ENCODE measurements at regions not wholly inside any gene's neighbourhood (a gene's known extent, or its start where the extent isn't known, plus 50 kb on each side); places are given as distances from the start of the nearest gene placed in this dataset.
"Not testable (repeated sequence)": the region's sequence is repeated elsewhere in the genome, so short reads cannot be mapped to it uniquely, and the experiment has no call there.

- no peaks in the 10 kb centered on the region for H3K9me3 Mint-ChIP-seq
- peaks cover 9% of the 10 kb centered on the region for H3K4me1 Mint-ChIP-seq
- peaks cover 7% of the 10 kb centered on the region for H3K27me3 Mint-ChIP-seq (ENCODE audit: low read depth)
- DNase-seq (ENCODE audit: low spot score in 2 of 2, unreplicated experiment in 2 of 2) = peak in 1 of 2 experiments; percentile 56
- no peak overlapping the region for H3K27ac Mint-ChIP-seq
- H3K36me3 Mint-ChIP-seq = no peaks in the 10 kb centered on the region
- H3K4me3 Mint-ChIP-seq = peak overlapping the region; percentile 11
- peak; percentile 90 for TF ChIP-seq CTCF (IDR thresholded peaks at IDR 0.05; ENCODE audit: unreplicated experiment)
These were observed 78.7 kb upstream of the ZNF281 start for GRCh38 chr1:200488375-200489165.

GRCh38 chr1:200487650-200488049 is 77.8 kb upstream of the ZNF281 start:
- Mint-ChIP-seq H3K4me1 (peaks cover 5% of the 10 kb centered on the region), H3K27ac (no peak overlapping the region), H3K9me3 (no peaks in the 10 kb centered on the region), H3K36me3 (no peaks in the 10 kb centered on the region), H3K4me3 (no peak overlapping the region), H3K27me3 (ENCODE audit: low read depth) (peaks cover 7% of the 10 kb centered on the region)
- no peak for DNase-seq (ENCODE audit: low spot score in 2 of 2, unreplicated experiment in 2 of 2)
- no peak for TF ChIP-seq CTCF (IDR thresholded peaks at IDR 0.05; ENCODE audit: unreplicated experiment)

- H3K4me1 Mint-ChIP-seq = peaks cover 5% of the 10 kb centered on the region
- peaks cover 7% of the 10 kb centered on the region for H3K27me3 Mint-ChIP-seq (ENCODE audit: low read depth)
- no peak for DNase-seq (ENCODE audit: low spot score in 2 of 2, unreplicated experiment in 2 of 2)
These were observed 76.8 kb upstream of the ZNF281 start for GRCh38 chr1:200486634-200487033.

GRCh38 chr1:200484438-200484946 is 74.7 kb upstream of the ZNF281 start:
- not testable (repeated sequence) for H3K9me3 Mint-ChIP-seq; H3K4me3 Mint-ChIP-seq; H3K27me3 Mint-ChIP-seq (ENCODE audit: low read depth); H3K4me1 Mint-ChIP-seq; DNase-seq (ENCODE audit: low spot score in 2 of 2, unreplicated experiment in 2 of 2); H3K36me3 Mint-ChIP-seq; H3K27ac Mint-ChIP-seq

More at GRCh38 chr1:200486634-200487033, 76.8 kb upstream of the ZNF281 start:
- TF ChIP-seq CTCF (IDR thresholded peaks at IDR 0.05; ENCODE audit: unreplicated experiment) = no peak
- Mint-ChIP-seq H3K36me3 (no peaks in the 10 kb centered on the region), H3K9me3 (no peaks in the 10 kb centered on the region), H3K4me3 (no peak overlapping the region), H3K27ac (no peak overlapping the region)

GRCh38 chr1:200483491-200484143 is 73.8 kb upstream of the ZNF281 start:
- TF ChIP-seq CTCF (IDR thresholded peaks at IDR 0.05; ENCODE audit: unreplicated experiment) = no peak
- Mint-ChIP-seq H3K9me3 (no peaks in the 10 kb centered on the region), H3K36me3 (no peaks in the 10 kb centered on the region), H3K27ac (no peak overlapping the region), H3K4me3 (no peak overlapping the region), H3K4me1 (peaks cover 3% of the 10 kb centered on the region), H3K27me3 (ENCODE audit: low read depth) (no peaks in the 10 kb centered on the region)
- DNase-seq (ENCODE audit: low spot score in 2 of 2, unreplicated experiment in 2 of 2) = no peak

- Mint-ChIP-seq H3K36me3 (no peaks in the 10 kb centered on the region), H3K4me3 (no peak overlapping the region), H3K27ac (no peak overlapping the region), H3K9me3 (no peaks in the 10 kb centered on the region), H3K4me1 (no peaks in the 10 kb centered on the region), H3K27me3 (ENCODE audit: low read depth) (no peaks in the 10 kb centered on the region)
- TF ChIP-seq CTCF (IDR thresholded peaks at IDR 0.05; ENCODE audit: unreplicated experiment) = no peak
- no peak for DNase-seq (ENCODE audit: low spot score in 2 of 2, unreplicated experiment in 2 of 2)
These were observed 71.1 kb upstream of the ZNF281 start for GRCh38 chr1:200480964-200481363.

Measured in mesothelial cell of epicardium (in vitro differentiated cells).